ENCODE measurements at regions not wholly inside any gene's neighbourhood (a gene's known extent, or its start where the extent isn't known, plus 50 kb on each side); places are given as distances from the start of the nearest gene placed in this dataset.

DNA sequence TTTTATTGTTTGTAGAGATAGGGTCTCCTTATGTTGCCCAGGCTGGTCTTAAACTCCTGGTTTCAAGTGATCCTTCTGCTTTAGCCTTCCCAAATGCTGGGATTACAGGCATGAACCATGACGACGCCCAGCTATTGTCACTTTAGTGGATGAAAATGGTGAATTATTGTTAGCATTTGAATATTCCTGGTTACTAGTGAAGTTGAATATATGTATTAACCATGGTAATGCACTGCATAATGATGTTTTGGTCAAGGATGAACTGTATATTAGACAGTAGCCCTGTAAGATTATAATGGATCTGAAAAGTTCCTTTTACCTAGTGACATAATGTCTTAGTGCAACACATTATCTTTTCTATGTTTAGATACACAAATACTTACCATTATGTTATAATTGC lies 50.4 kb upstream of the KCNAB1 start:
- Histone ChIP-seq H3K4me2 (ENCODE audit: insufficient read depth, low read length) (no peak overlapping the region), H3K9ac (replicated peaks; ENCODE audit: extremely low read depth, insufficient read depth, low read length) (no peak overlapping the region), H3K9me3 (replicated peaks; ENCODE audit: control insufficient read depth, insufficient read depth, low read length) (no peaks in the 10 kb centered on the region), H3K36me3 (ENCODE audit: control insufficient read depth in 2 of 2, extremely low read depth in 1 of 2, insufficient read depth in 2 of 2, low read length in 2 of 2) (no peaks in the 10 kb centered on the region), H3K27me3 (ENCODE audit: control insufficient read depth in 2 of 2, insufficient read depth in 2 of 2, low read length in 2 of 2) (peaks cover 0 to 4% of the 10 kb centered on the region in 2 experiments), H3K27ac (ENCODE audit: insufficient read depth, low read depth, low read length) (no peak overlapping the region), H3K9me1 (replicated peaks; ENCODE audit: control insufficient read depth, extremely low read depth, insufficient read depth, low read length) (no peaks in the 10 kb centered on the region), H3K4me1 (ENCODE audit: control insufficient read depth, extremely low read depth, insufficient read depth, low read length) (no peaks in the 10 kb centered on the region), H2AFZ (ENCODE audit: low read depth, low read length) (no peak overlapping the region), H4K20me1 (replicated peaks; ENCODE audit: control insufficient read depth, extremely low read depth, insufficient read depth, low read length) (no peaks in the 10 kb centered on the region), H3K79me2 (ENCODE audit: control insufficient read depth, insufficient read depth, low read length) (no peaks in the 10 kb centered on the region), H3K4me3 (replicated peaks in 1 of 3; ENCODE audit: insufficient read depth in 1 of 3, low read depth in 1 of 3, low read length in 3 of 3) (no peak overlapping the region)
- TF ChIP-seq EZH2 (IDR thresholded peaks at IDR 0.05; ENCODE audit: borderline replicate concordance, low read depth, low read length, severe bottlenecking): no peak
- TF ChIP-seq, protein P1, sequence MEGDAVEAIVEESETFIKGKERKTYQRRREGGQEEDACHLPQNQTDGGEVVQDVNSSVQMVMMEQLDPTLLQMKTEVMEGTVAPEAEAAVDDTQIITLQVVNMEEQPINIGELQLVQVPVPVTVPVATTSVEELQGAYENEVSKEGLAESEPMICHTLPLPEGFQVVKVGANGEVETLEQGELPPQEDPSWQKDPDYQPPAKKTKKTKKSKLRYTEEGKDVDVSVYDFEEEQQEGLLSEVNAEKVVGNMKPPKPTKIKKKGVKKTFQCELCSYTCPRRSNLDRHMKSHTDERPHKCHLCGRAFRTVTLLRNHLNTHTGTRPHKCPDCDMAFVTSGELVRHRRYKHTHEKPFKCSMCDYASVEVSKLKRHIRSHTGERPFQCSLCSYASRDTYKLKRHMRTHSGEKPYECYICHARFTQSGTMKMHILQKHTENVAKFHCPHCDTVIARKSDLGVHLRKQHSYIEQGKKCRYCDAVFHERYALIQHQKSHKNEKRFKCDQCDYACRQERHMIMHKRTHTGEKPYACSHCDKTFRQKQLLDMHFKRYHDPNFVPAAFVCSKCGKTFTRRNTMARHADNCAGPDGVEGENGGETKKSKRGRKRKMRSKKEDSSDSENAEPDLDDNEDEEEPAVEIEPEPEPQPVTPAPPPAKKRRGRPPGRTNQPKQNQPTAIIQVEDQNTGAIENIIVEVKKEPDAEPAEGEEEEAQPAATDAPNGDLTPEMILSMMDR (IDR thresholded peaks at IDR 0.05; ENCODE audit: extremely low read depth in 1 of 2, insufficient read depth in 1 of 2, low read depth in 1 of 2, low read length in 2 of 2): no peak
- intact Hi-C loops (cut with micrococcal nuclease): no loop called here
- no peak for FAIRE-seq
- POLR2A ChIA-PET: no interaction called here
- BruUV-seq (replicated peaks): no TSS peak
- no peak for DNase-seq (ENCODE audit: low read depth, low spot score)
- dilution Hi-C loops (cut with MboI; ENCODE audit: extremely low pct_ligation_motif_present, low sequenced_read_pairs): no loop called here
- CTCF ChIA-PET: no interaction called here

All from endothelial cell of umbilical vein (primary cell).